CD4-positive, alpha-beta T cell treated with Interleukin-17A for 1 hour (primary cell): ENCODE measurements at regions not wholly inside any gene's neighbourhood (a gene's known extent, or its start where the extent isn't known, plus 50 kb on each side); places are given as distances from the start of the nearest gene placed in this dataset.

Experiments
- DNase-seq: peaks from one replicate; pipeline ENCODE4 v3.0.0-alpha.2; 2020

GRCh38 chr6:144739873-144740272 is 454.7 kb downstream of the UTRN start:
- no peak for DNase-seq

- no peak for DNase-seq
These were observed 456.5 kb downstream of the UTRN start for GRCh38 chr6:144741659-144742058.

GRCh38 chr6:144742779-144743178 is 457.6 kb downstream of the UTRN start:
- DNase-seq: no peak

- no peak for DNase-seq
These were observed 459.6 kb downstream of the UTRN start for GRCh38 chr6:144744720-144745119.

GRCh38 chr6:144745439-144745838 is 460.3 kb downstream of the UTRN start:
- DNase-seq: no peak

GRCh38 chr6:144746902-144747469 is 461.9 kb downstream of the UTRN start:
- DNase-seq: no peak

GRCh38 chr6:144749263-144749662 is 464.1 kb downstream of the UTRN start:
- DNase-seq: no peak

- no peak for DNase-seq
These were observed 468.0 kb downstream of the UTRN start for GRCh38 chr6:144753023-144753705.

GRCh38 chr6:144756469-144756868 is 471.3 kb downstream of the UTRN start:
- DNase-seq: no peak

- no peak for DNase-seq
These were observed 472.2 kb downstream of the UTRN start for GRCh38 chr6:144757299-144757698.

GRCh38 chr6:144757730-144758129 is 472.6 kb downstream of the UTRN start:
- no peak for DNase-seq

- no peak for DNase-seq
These were observed 473.5 kb downstream of the UTRN start for GRCh38 chr6:144758602-144759001.

- DNase-seq: no peak
These were observed 477.3 kb downstream of the UTRN start for GRCh38 chr6:144762469-144762868.

- no peak for DNase-seq
These were observed 481.9 kb downstream of the UTRN start for GRCh38 chr6:144767051-144767450.

GRCh38 chr6:144768551-144769075 is 483.5 kb downstream of the UTRN start:
- no peak for DNase-seq

GRCh38 chr6:144769142-144769541 is 484.0 kb downstream of the UTRN start:
- DNase-seq: no peak

GRCh38 chr6:144776031-144776819 is 491.1 kb downstream of the UTRN start:
- no peak for DNase-seq

GRCh38 chr6:144777249-144777648 is 492.1 kb downstream of the UTRN start:
- DNase-seq: no peak

GRCh38 chr6:144778056-144778455 is 492.9 kb downstream of the UTRN start:
- DNase-seq: no peak

- DNase-seq: no peak
These were observed 493.8 kb downstream of the UTRN start for GRCh38 chr6:144778773-144779492.

- no peak for DNase-seq
These were observed 496.7 kb downstream of the UTRN start for GRCh38 chr6:144781836-144782235.

GRCh38 chr6:144782634-144783033 is 497.5 kb downstream of the UTRN start:
- DNase-seq: no peak

- DNase-seq: no peak
These were observed 499.9 kb downstream of the UTRN start for GRCh38 chr6:144785056-144785455.
